ENCODE measurements at regions not wholly inside any gene's neighbourhood (a gene's known extent, or its start where the extent isn't known, plus 50 kb on each side); places are given as distances from the start of the nearest gene placed in this dataset.

GRCh38 chr10:113287592-113287991 lies 265.3 kb upstream of the HABP2 start:
- H3K27ac Mint-ChIP-seq (ENCODE audit: unreplicated experiment): no peak overlapping the region
- no peak overlapping the region for H3K4me3 Mint-ChIP-seq (ENCODE audit: unreplicated experiment)
- no peak for DNase-seq (ENCODE audit: low spot score)
- H3K27me3 Mint-ChIP-seq (ENCODE audit: unreplicated experiment): peaks cover 1% of the 10 kb centered on the region
- no peaks in the 10 kb centered on the region for H3K4me1 Mint-ChIP-seq (ENCODE audit: unreplicated experiment)
- no peaks in the 10 kb centered on the region for H3K36me3 Mint-ChIP-seq (ENCODE audit: low read depth, unreplicated experiment)
- H3K9me3 Mint-ChIP-seq (ENCODE audit: unreplicated experiment): no peaks in the 10 kb centered on the region
- no peak for TF ChIP-seq CTCF (IDR thresholded peaks at IDR 0.05; ENCODE audit: unreplicated experiment)

- Mint-ChIP-seq H3K36me3 (ENCODE audit: low read depth, unreplicated experiment) (no peaks in the 10 kb centered on the region), H3K4me3 (ENCODE audit: unreplicated experiment) (no peak overlapping the region)
These were observed 262.7 kb upstream of the HABP2 start for GRCh38 chr10:113290137-113290536.

GRCh38 chr10:113291413-113291812 lies 261.4 kb upstream of the HABP2 start:
- H3K36me3 Mint-ChIP-seq (ENCODE audit: low read depth, unreplicated experiment): no peaks in the 10 kb centered on the region
- H3K4me1 Mint-ChIP-seq (ENCODE audit: unreplicated experiment): no peaks in the 10 kb centered on the region
- H3K4me3 Mint-ChIP-seq (ENCODE audit: unreplicated experiment): no peak overlapping the region
- H3K9me3 Mint-ChIP-seq (ENCODE audit: unreplicated experiment): no peaks in the 10 kb centered on the region
- DNase-seq (ENCODE audit: low spot score): no peak
- no peak overlapping the region for H3K27ac Mint-ChIP-seq (ENCODE audit: unreplicated experiment)
- no peak for TF ChIP-seq CTCF (IDR thresholded peaks at IDR 0.05; ENCODE audit: unreplicated experiment)
- H3K27me3 Mint-ChIP-seq (ENCODE audit: unreplicated experiment): peaks cover 1% of the 10 kb centered on the region

More at GRCh38 chr10:113290137-113290536, 262.7 kb upstream of the HABP2 start:
- no peak for TF ChIP-seq CTCF (IDR thresholded peaks at IDR 0.05; ENCODE audit: unreplicated experiment)
- no peak for DNase-seq (ENCODE audit: low spot score)
- Mint-ChIP-seq H3K4me1 (ENCODE audit: unreplicated experiment) (no peaks in the 10 kb centered on the region), H3K27ac (ENCODE audit: unreplicated experiment) (no peak overlapping the region), H3K9me3 (ENCODE audit: unreplicated experiment) (no peaks in the 10 kb centered on the region), H3K27me3 (ENCODE audit: unreplicated experiment) (peaks cover 1% of the 10 kb centered on the region)

- H3K27ac Mint-ChIP-seq (ENCODE audit: unreplicated experiment): no peak overlapping the region
- H3K36me3 Mint-ChIP-seq (ENCODE audit: low read depth, unreplicated experiment): no peaks in the 10 kb centered on the region
- H3K27me3 Mint-ChIP-seq (ENCODE audit: unreplicated experiment): peaks cover 1% of the 10 kb centered on the region
- H3K4me3 Mint-ChIP-seq (ENCODE audit: unreplicated experiment): no peak overlapping the region
- H3K9me3 Mint-ChIP-seq (ENCODE audit: unreplicated experiment): no peaks in the 10 kb centered on the region
- no peak for TF ChIP-seq CTCF (IDR thresholded peaks at IDR 0.05; ENCODE audit: unreplicated experiment)
- no peaks in the 10 kb centered on the region for H3K4me1 Mint-ChIP-seq (ENCODE audit: unreplicated experiment)
- DNase-seq (ENCODE audit: low spot score): no peak
These were observed 260.8 kb upstream of the HABP2 start for GRCh38 chr10:113292086-113292485.

- no peaks in the 10 kb centered on the region for H3K36me3 Mint-ChIP-seq (ENCODE audit: low read depth, unreplicated experiment)
- H3K4me1 Mint-ChIP-seq (ENCODE audit: unreplicated experiment): no peaks in the 10 kb centered on the region
- H3K4me3 Mint-ChIP-seq (ENCODE audit: unreplicated experiment): no peak overlapping the region
- no peak overlapping the region for H3K27ac Mint-ChIP-seq (ENCODE audit: unreplicated experiment)
- no peak for TF ChIP-seq CTCF (IDR thresholded peaks at IDR 0.05; ENCODE audit: unreplicated experiment)
- H3K27me3 Mint-ChIP-seq (ENCODE audit: unreplicated experiment): peaks cover 1% of the 10 kb centered on the region
- no peaks in the 10 kb centered on the region for H3K9me3 Mint-ChIP-seq (ENCODE audit: unreplicated experiment)
- no peak for DNase-seq (ENCODE audit: low spot score)
These were observed 260.1 kb upstream of the HABP2 start for GRCh38 chr10:113292743-113293142.
